ENCODE measurements at regions not wholly inside any gene's neighbourhood (a gene's known extent, or its start where the extent isn't known, plus 50 kb on each side); places are given as distances from the start of the nearest gene placed in this dataset.

GRCh38 chr18:29540548-29540947 is 1363.6 kb upstream of the CDH2 start:
- TF ChIP-seq CTCF (IDR thresholded peaks at IDR 0.05; ENCODE audit: low read depth, low read length, poor library complexity, severe bottlenecking) (no peak), EZH2phosphoT487 (IDR thresholded peaks at IDR 0.05; ENCODE audit: borderline replicate concordance, low read length) (no peak)

All from DOHH2 (cell line).